Neural crest cell (in vitro differentiated cells): ENCODE measurements at regions not wholly inside any gene's neighbourhood (a gene's known extent, or its start where the extent isn't known, plus 50 kb on each side); places are given as distances from the start of the nearest gene placed in this dataset.
A peak's percentile ranks its signal among the peaks of the same experiment; 100 is the strongest.

ENCODE experiments used
- DNase-seq: peaks from one replicate; pipeline ENCODE4 v3.0.0; 2021; ENCODE audit warnings: low read depth, mixed read lengths, low spot score
- H3K27ac Mint-ChIP-seq: one replicate; pipeline ENCODE4 v1.8.0; 2021; ENCODE audit warnings: mild to moderate bottlenecking, mixed read lengths; ENCODE audit not compliant: unreplicated experiment
- H3K27me3 Mint-ChIP-seq: 2 replicates; pipeline ENCODE4 v1.8.0; 2021; ENCODE audit warnings: low read depth, mild to moderate bottlenecking, mixed read lengths
- H3K36me3 Mint-ChIP-seq: 2 replicates; pipeline ENCODE4 v1.8.0; 2021; ENCODE audit warnings: low read depth, mild to moderate bottlenecking, mixed read lengths
- H3K4me1 Mint-ChIP-seq: 2 replicates; pipeline ENCODE4 v1.8.0; 2021; ENCODE audit warnings: mixed read lengths
- H3K4me3 Mint-ChIP-seq: one replicate; pipeline ENCODE4 v1.8.0; 2021; ENCODE audit warnings: mild to moderate bottlenecking, mixed read lengths
- H3K9me3 Mint-ChIP-seq: 2 replicates; pipeline ENCODE4 v1.8.0; 2021; ENCODE audit warnings: mixed read lengths
- CTCF ChIP-seq: fragments of 200-600 bp; sonication (generic); conservative IDR thresholded peaks from 2 replicates; pipeline ENCODE4 v1.5.0; 2021; ENCODE audit warnings: antibody characterized with exemption, mild to moderate bottlenecking

DNA sequence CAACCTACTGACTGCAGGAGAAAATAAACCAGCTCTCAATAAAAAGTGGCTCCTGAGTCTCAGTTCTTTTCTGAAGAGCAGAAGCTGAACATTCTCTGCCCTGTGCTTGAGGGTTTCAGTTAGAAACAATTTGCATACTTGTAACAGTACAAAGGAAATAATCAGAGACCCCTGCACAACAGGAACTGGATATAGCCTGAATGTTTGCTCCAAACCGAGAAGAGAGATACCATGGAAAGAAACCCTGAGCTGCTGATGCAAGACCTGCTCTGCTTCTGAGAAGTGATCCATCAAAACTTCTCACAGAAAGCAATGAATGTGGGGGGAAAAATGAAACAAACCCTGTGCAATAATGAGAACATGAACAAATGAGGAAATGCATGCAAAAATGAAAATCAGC lies 592.9 kb downstream of the SEMA5A start:
- Mint-ChIP-seq H3K4me1 (peaks cover 22% of the 10 kb centered on the region), H3K4me3 (no peak overlapping the region), H3K27me3 (no peaks in the 10 kb centered on the region)

GRCh38 chr5:8953911-8954438 lies 591.9 kb downstream of the SEMA5A start:
- no peak for TF ChIP-seq CTCF
- Mint-ChIP-seq H3K9me3 (peaks cover 2% of the 10 kb centered on the region), H3K4me1 (peaks cover 22% of the 10 kb centered on the region), H3K27ac (no peak overlapping the region), H3K4me3 (no peak overlapping the region), H3K27me3 (no peaks in the 10 kb centered on the region), H3K36me3 (no peaks in the 10 kb centered on the region)
- DNase-seq: no peak

More for the DNA sequence above, 592.9 kb downstream of the SEMA5A start:
- H3K27ac Mint-ChIP-seq: no peak overlapping the region
- peaks cover 3% of the 10 kb centered on the region for H3K9me3 Mint-ChIP-seq
- H3K36me3 Mint-ChIP-seq: no peaks in the 10 kb centered on the region
- no peak for DNase-seq
- TF ChIP-seq CTCF: no peak

GRCh38 chr5:8954801-8955200 lies 591.1 kb downstream of the SEMA5A start:
- TF ChIP-seq CTCF: peak; percentile 14
- Mint-ChIP-seq H3K27me3 (no peaks in the 10 kb centered on the region), H3K27ac (no peak overlapping the region), H3K4me1 (peaks cover 21% of the 10 kb centered on the region), H3K9me3 (no peaks in the 10 kb centered on the region), H3K36me3 (no peaks in the 10 kb centered on the region), H3K4me3 (no peak overlapping the region)
- no peak for DNase-seq

GRCh38 chr5:8956659-8957058 lies 589.2 kb downstream of the SEMA5A start:
- H3K27me3 Mint-ChIP-seq: no peaks in the 10 kb centered on the region
- no peaks in the 10 kb centered on the region for H3K36me3 Mint-ChIP-seq
- TF ChIP-seq CTCF: no peak
- H3K4me1 Mint-ChIP-seq: peaks cover 16% of the 10 kb centered on the region
- H3K4me3 Mint-ChIP-seq: no peak overlapping the region
- H3K27ac Mint-ChIP-seq: no peak overlapping the region
- no peaks in the 10 kb centered on the region for H3K9me3 Mint-ChIP-seq
- DNase-seq: no peak

DNA sequence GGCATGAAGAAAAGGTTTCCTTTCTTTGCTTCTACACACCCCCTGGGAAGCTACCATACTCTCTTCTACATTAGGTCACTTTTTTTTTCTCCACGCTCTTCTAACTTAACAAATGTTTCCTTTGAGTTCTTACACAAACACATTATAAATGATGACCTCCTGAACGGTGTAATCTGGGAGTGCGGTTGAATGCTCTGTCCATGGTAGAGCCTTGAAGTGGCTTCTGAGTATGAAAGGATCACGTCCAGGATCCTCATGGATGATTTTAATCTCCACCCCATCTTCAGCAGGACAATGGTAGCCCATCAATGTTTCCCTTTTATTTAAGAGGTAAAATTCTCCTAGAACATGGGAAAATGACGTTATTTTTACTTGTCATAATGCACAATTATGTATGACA lies 587.3 kb downstream of the SEMA5A start:
- H3K4me1 Mint-ChIP-seq: peaks cover 16% of the 10 kb centered on the region
- H3K27ac Mint-ChIP-seq: no peak overlapping the region
- no peaks in the 10 kb centered on the region for H3K27me3 Mint-ChIP-seq
- no peak for TF ChIP-seq CTCF
- no peak for DNase-seq
- no peak overlapping the region for H3K4me3 Mint-ChIP-seq
- no peaks in the 10 kb centered on the region for H3K9me3 Mint-ChIP-seq
- no peaks in the 10 kb centered on the region for H3K36me3 Mint-ChIP-seq

DNA sequence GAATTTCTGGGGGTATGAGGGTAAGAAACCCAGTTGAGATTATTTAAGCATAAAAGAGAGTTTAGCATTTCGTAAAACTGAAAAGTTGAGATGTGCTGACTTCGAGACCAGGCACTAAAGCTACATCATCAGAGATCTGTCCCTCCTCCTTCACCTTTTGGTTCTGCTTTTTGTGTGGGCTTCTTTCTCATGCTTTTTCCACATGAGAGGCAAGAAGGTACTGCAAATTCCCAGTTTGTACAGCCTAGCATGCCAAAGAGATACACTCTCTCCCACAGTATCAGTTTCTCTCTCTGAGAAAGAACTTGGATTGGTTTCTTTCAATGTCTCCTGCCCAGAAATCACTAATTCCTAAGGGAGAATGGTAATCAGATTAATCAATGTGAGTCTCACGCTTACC lies 584.7 kb downstream of the SEMA5A start:
- Mint-ChIP-seq H3K27me3 (no peaks in the 10 kb centered on the region), H3K4me3 (no peak overlapping the region), H3K4me1 (peaks cover 9% of the 10 kb centered on the region), H3K36me3 (peaks cover 3% of the 10 kb centered on the region), H3K9me3 (no peaks in the 10 kb centered on the region), H3K27ac (no peak overlapping the region)
- DNase-seq: no peak
- no peak for TF ChIP-seq CTCF
